Neural crest cell (in vitro differentiated cells): ENCODE measurements at regions not wholly inside any gene's neighbourhood (a gene's known extent, or its start where the extent isn't known, plus 50 kb on each side); places are given as distances from the start of the nearest gene placed in this dataset.

Experiments used
- DNase-seq: peaks from one replicate; pipeline ENCODE4 v3.0.0; 2021; ENCODE audit warnings: low read depth, mixed read lengths, low spot score
- H3K27ac Mint-ChIP-seq: one replicate; pipeline ENCODE4 v1.8.0; 2021; ENCODE audit warnings: mild to moderate bottlenecking, mixed read lengths; ENCODE audit not compliant: unreplicated experiment
- H3K27me3 Mint-ChIP-seq: 2 replicates; pipeline ENCODE4 v1.8.0; 2021; ENCODE audit warnings: low read depth, mild to moderate bottlenecking, mixed read lengths
- H3K36me3 Mint-ChIP-seq: 2 replicates; pipeline ENCODE4 v1.8.0; 2021; ENCODE audit warnings: low read depth, mild to moderate bottlenecking, mixed read lengths
- H3K4me1 Mint-ChIP-seq: 2 replicates; pipeline ENCODE4 v1.8.0; 2021; ENCODE audit warnings: mixed read lengths
- H3K4me3 Mint-ChIP-seq: one replicate; pipeline ENCODE4 v1.8.0; 2021; ENCODE audit warnings: mild to moderate bottlenecking, mixed read lengths
- H3K9me3 Mint-ChIP-seq: 2 replicates; pipeline ENCODE4 v1.8.0; 2021; ENCODE audit warnings: mixed read lengths
- TF ChIP-seq, protein P1 (sequence below): fragments of 200-600 bp; sonication (generic); conservative IDR thresholded peaks from 2 replicates; pipeline ENCODE4 v1.5.0; 2021; ENCODE audit warnings: antibody characterized with exemption, mild to moderate bottlenecking

GRCh38 chr2:121043827-121044222 is 241.2 kb downstream of the TFCP2L1 start:
- no peak overlapping the region for H3K4me3 Mint-ChIP-seq
- no peak for DNase-seq
- no peak overlapping the region for H3K27ac Mint-ChIP-seq
- TF ChIP-seq, protein P1, sequence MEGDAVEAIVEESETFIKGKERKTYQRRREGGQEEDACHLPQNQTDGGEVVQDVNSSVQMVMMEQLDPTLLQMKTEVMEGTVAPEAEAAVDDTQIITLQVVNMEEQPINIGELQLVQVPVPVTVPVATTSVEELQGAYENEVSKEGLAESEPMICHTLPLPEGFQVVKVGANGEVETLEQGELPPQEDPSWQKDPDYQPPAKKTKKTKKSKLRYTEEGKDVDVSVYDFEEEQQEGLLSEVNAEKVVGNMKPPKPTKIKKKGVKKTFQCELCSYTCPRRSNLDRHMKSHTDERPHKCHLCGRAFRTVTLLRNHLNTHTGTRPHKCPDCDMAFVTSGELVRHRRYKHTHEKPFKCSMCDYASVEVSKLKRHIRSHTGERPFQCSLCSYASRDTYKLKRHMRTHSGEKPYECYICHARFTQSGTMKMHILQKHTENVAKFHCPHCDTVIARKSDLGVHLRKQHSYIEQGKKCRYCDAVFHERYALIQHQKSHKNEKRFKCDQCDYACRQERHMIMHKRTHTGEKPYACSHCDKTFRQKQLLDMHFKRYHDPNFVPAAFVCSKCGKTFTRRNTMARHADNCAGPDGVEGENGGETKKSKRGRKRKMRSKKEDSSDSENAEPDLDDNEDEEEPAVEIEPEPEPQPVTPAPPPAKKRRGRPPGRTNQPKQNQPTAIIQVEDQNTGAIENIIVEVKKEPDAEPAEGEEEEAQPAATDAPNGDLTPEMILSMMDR: no peak
- H3K9me3 Mint-ChIP-seq: no peaks in the 10 kb centered on the region
- no peaks in the 10 kb centered on the region for H3K27me3 Mint-ChIP-seq
- H3K36me3 Mint-ChIP-seq: no peaks in the 10 kb centered on the region
- no peaks in the 10 kb centered on the region for H3K4me1 Mint-ChIP-seq

GRCh38 chr2:121044412-121044811 is 240.6 kb downstream of the TFCP2L1 start:
- no peaks in the 10 kb centered on the region for H3K9me3 Mint-ChIP-seq
- no peaks in the 10 kb centered on the region for H3K4me1 Mint-ChIP-seq
- H3K27ac Mint-ChIP-seq: no peak overlapping the region
- H3K4me3 Mint-ChIP-seq: no peak overlapping the region
- TF ChIP-seq, protein P1: no peak
- no peaks in the 10 kb centered on the region for H3K27me3 Mint-ChIP-seq
- DNase-seq: no peak
- no peaks in the 10 kb centered on the region for H3K36me3 Mint-ChIP-seq

GRCh38 chr2:121045245-121045644 is 239.8 kb downstream of the TFCP2L1 start:
- no peaks in the 10 kb centered on the region for H3K9me3 Mint-ChIP-seq
- TF ChIP-seq, protein P1: no peak
- no peak overlapping the region for H3K27ac Mint-ChIP-seq
- no peaks in the 10 kb centered on the region for H3K27me3 Mint-ChIP-seq
- no peak for DNase-seq
- H3K4me3 Mint-ChIP-seq: no peak overlapping the region
- no peaks in the 10 kb centered on the region for H3K4me1 Mint-ChIP-seq
- H3K36me3 Mint-ChIP-seq: no peaks in the 10 kb centered on the region

- no peaks in the 10 kb centered on the region for H3K4me1 Mint-ChIP-seq
- H3K27ac Mint-ChIP-seq: no peak overlapping the region
These were observed 238.7 kb downstream of the TFCP2L1 start for GRCh38 chr2:121046335-121046734.

DNA sequence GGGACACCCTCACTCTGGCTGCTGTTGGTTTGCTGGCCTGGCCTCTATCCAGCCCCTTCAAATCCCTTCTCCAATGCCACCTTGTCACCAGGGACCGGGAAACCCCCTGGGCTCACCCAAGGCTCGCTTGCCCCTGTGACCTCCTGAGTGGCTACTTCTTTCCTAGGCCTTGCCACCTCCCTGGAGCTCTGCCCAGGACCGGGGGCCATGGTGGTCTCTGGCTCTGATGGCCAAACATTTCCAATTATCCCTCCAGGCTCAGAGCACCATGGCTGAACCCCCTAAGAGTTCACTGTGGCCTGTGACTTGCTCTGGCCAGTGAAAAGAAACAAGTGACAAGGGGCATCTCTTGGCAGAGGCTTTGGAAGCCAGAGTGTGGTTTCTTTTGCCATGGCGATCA is 237.6 kb downstream of the TFCP2L1 start:
- no peak for DNase-seq
- Mint-ChIP-seq H3K4me1 (no peaks in the 10 kb centered on the region), H3K9me3 (peaks cover 3% of the 10 kb centered on the region), H3K4me3 (no peak overlapping the region), H3K27ac (no peak overlapping the region), H3K36me3 (no peaks in the 10 kb centered on the region), H3K27me3 (no peaks in the 10 kb centered on the region)
- TF ChIP-seq, protein P1: no peak

More at GRCh38 chr2:121046335-121046734, 238.7 kb downstream of the TFCP2L1 start:
- TF ChIP-seq, protein P1: no peak
- Mint-ChIP-seq H3K4me3 (no peak overlapping the region), H3K36me3 (no peaks in the 10 kb centered on the region), H3K9me3 (peaks cover 1% of the 10 kb centered on the region), H3K27me3 (no peaks in the 10 kb centered on the region)
- DNase-seq: no peak

GRCh38 chr2:121049131-121049530 is 235.9 kb downstream of the TFCP2L1 start:
- H3K4me1 Mint-ChIP-seq: no peaks in the 10 kb centered on the region
- H3K36me3 Mint-ChIP-seq: no peaks in the 10 kb centered on the region
- H3K9me3 Mint-ChIP-seq: peaks cover 6% of the 10 kb centered on the region
- no peak for DNase-seq
- TF ChIP-seq, protein P1: no peak
- H3K4me3 Mint-ChIP-seq: no peak overlapping the region
- H3K27me3 Mint-ChIP-seq: peaks cover 2% of the 10 kb centered on the region
- H3K27ac Mint-ChIP-seq: no peak overlapping the region
